ENCODE measurements at regions not wholly inside any gene's neighbourhood (a gene's known extent, or its start where the extent isn't known, plus 50 kb on each side); places are given as distances from the start of the nearest gene placed in this dataset.

- H3K27me3 ChIP-seq (ENCODE audit: insufficient read depth, low read length) = no peaks in the 10 kb centered on the region
- no peak overlapping the region for H3K27ac ChIP-seq (ENCODE audit: low read depth, low read length, poor library complexity, severe bottlenecking)
- H3K9me3 ChIP-seq (ENCODE audit: low read length) = no peaks in the 10 kb centered on the region
- H3K4me3 ChIP-seq (ENCODE audit: low read depth, low read length, poor library complexity, severe bottlenecking) = no peak overlapping the region
- H4K20me1 ChIP-seq (ENCODE audit: insufficient read depth, low read length) = no peaks in the 10 kb centered on the region
- no peaks in the 10 kb centered on the region for H3K79me2 ChIP-seq (ENCODE audit: insufficient read depth, low read length)
- H3K4me2 ChIP-seq (ENCODE audit: low read length) = no peak overlapping the region
- TF ChIP-seq CTCF (IDR thresholded peaks at IDR 0.05; ENCODE audit: low read length) = no peak
- TF ChIP-seq EZH2 (IDR thresholded peaks at IDR 0.05; ENCODE audit: borderline replicate concordance, low read length) = no peak
- H3K9ac ChIP-seq (ENCODE audit: low read length) = no peak overlapping the region
- H3F3A ChIP-seq (ENCODE audit: insufficient read depth, low read length) = no peaks in the 10 kb centered on the region
- H3K9me2 ChIP-seq (ENCODE audit: low read depth, low read length) = no peaks in the 10 kb centered on the region
- no peaks in the 10 kb centered on the region for H3K4me1 ChIP-seq (ENCODE audit: insufficient read depth, low read length, severe bottlenecking)
- no peak overlapping the region for H2AFZ ChIP-seq (ENCODE audit: low read length)
- no peaks in the 10 kb centered on the region for H3K36me3 ChIP-seq (ENCODE audit: insufficient read depth, low read length)
Observed at GRCh38 chr4:20618731-20619130, 81.5 kb upstream of the PACRGL start.

- no peaks in the 10 kb centered on the region for H3K79me2 ChIP-seq (ENCODE audit: insufficient read depth, low read length)
- H3K36me3 ChIP-seq (ENCODE audit: insufficient read depth, low read length) = no peaks in the 10 kb centered on the region
- H3K4me3 ChIP-seq (ENCODE audit: low read depth, low read length, poor library complexity, severe bottlenecking) = no peak overlapping the region
- H3K9ac ChIP-seq (ENCODE audit: low read length) = no peak overlapping the region
- no peak overlapping the region for H3K4me2 ChIP-seq (ENCODE audit: low read length)
- H3F3A ChIP-seq (ENCODE audit: insufficient read depth, low read length) = no peaks in the 10 kb centered on the region
- H3K9me2 ChIP-seq (ENCODE audit: low read depth, low read length) = no peaks in the 10 kb centered on the region
- H3K4me1 ChIP-seq (ENCODE audit: insufficient read depth, low read length, severe bottlenecking) = no peaks in the 10 kb centered on the region
- no peak overlapping the region for H3K27ac ChIP-seq (ENCODE audit: low read depth, low read length, poor library complexity, severe bottlenecking)
- no peak for TF ChIP-seq EZH2 (IDR thresholded peaks at IDR 0.05; ENCODE audit: borderline replicate concordance, low read length)
- H2AFZ ChIP-seq (ENCODE audit: low read length) = no peak overlapping the region
- no peaks in the 10 kb centered on the region for H4K20me1 ChIP-seq (ENCODE audit: insufficient read depth, low read length)
- H3K27me3 ChIP-seq (ENCODE audit: insufficient read depth, low read length) = no peaks in the 10 kb centered on the region
- no peaks in the 10 kb centered on the region for H3K9me3 ChIP-seq (ENCODE audit: low read length)
Observed at GRCh38 chr4:20621476-20621875, 78.8 kb upstream of the PACRGL start.

- Histone ChIP-seq H3K79me2 (ENCODE audit: insufficient read depth, low read length) (no peaks in the 10 kb centered on the region), H3K4me3 (ENCODE audit: low read depth, low read length, poor library complexity, severe bottlenecking) (no peak overlapping the region), H3K36me3 (ENCODE audit: insufficient read depth, low read length) (no peaks in the 10 kb centered on the region), H3F3A (ENCODE audit: insufficient read depth, low read length) (no peaks in the 10 kb centered on the region), H2AFZ (ENCODE audit: low read length) (no peak overlapping the region), H3K4me1 (ENCODE audit: insufficient read depth, low read length, severe bottlenecking) (no peaks in the 10 kb centered on the region), H3K4me2 (ENCODE audit: low read length) (no peak overlapping the region), H3K27me3 (ENCODE audit: insufficient read depth, low read length) (no peaks in the 10 kb centered on the region), H3K9me2 (ENCODE audit: low read depth, low read length) (no peaks in the 10 kb centered on the region), H4K20me1 (ENCODE audit: insufficient read depth, low read length) (no peaks in the 10 kb centered on the region), H3K27ac (ENCODE audit: low read depth, low read length, poor library complexity, severe bottlenecking) (no peak overlapping the region), H3K9ac (ENCODE audit: low read length) (no peak overlapping the region), H3K9me3 (ENCODE audit: low read length) (no peaks in the 10 kb centered on the region)
- TF ChIP-seq EZH2 (IDR thresholded peaks at IDR 0.05; ENCODE audit: borderline replicate concordance, low read length) = no peak
- TF ChIP-seq CTCF (IDR thresholded peaks at IDR 0.05; ENCODE audit: low read length) = no peak
Observed at GRCh38 chr4:20622701-20623100, 77.6 kb upstream of the PACRGL start.

GRCh38 chr4:20623939-20624338 lies 76.3 kb upstream of the PACRGL start:
- no peak overlapping the region for H3K9ac ChIP-seq (ENCODE audit: low read length)
- H4K20me1 ChIP-seq (ENCODE audit: insufficient read depth, low read length) = no peaks in the 10 kb centered on the region
- no peaks in the 10 kb centered on the region for H3K27me3 ChIP-seq (ENCODE audit: insufficient read depth, low read length)
- no peaks in the 10 kb centered on the region for H3K4me1 ChIP-seq (ENCODE audit: insufficient read depth, low read length, severe bottlenecking)
- H3K9me2 ChIP-seq (ENCODE audit: low read depth, low read length) = no peaks in the 10 kb centered on the region
- H3K4me3 ChIP-seq (ENCODE audit: low read depth, low read length, poor library complexity, severe bottlenecking) = no peak overlapping the region
- TF ChIP-seq CTCF (IDR thresholded peaks at IDR 0.05; ENCODE audit: low read length) (no peak), EZH2 (IDR thresholded peaks at IDR 0.05; ENCODE audit: borderline replicate concordance, low read length) (no peak)
- no peaks in the 10 kb centered on the region for H3K79me2 ChIP-seq (ENCODE audit: insufficient read depth, low read length)
- H3K36me3 ChIP-seq (ENCODE audit: insufficient read depth, low read length) = no peaks in the 10 kb centered on the region
- no peak overlapping the region for H3K27ac ChIP-seq (ENCODE audit: low read depth, low read length, poor library complexity, severe bottlenecking)
- H3K4me2 ChIP-seq (ENCODE audit: low read length) = no peak overlapping the region
- H3F3A ChIP-seq (ENCODE audit: insufficient read depth, low read length) = no peaks in the 10 kb centered on the region
- no peak overlapping the region for H2AFZ ChIP-seq (ENCODE audit: low read length)
- H3K9me3 ChIP-seq (ENCODE audit: low read length) = no peaks in the 10 kb centered on the region

All from OCI-LY1 (cell line).